Cardiac muscle cell (in vitro differentiated cells and primary cell): ENCODE measurements at regions not wholly inside any gene's neighbourhood (a gene's known extent, or its start where the extent isn't known, plus 50 kb on each side); places are given as distances from the start of the nearest gene placed in this dataset.

Experiments used
- DNase-seq, 2 donors: peaks; one replicate each; pipeline versions ENCODE4 v3.0.0 to v3.0.0-alpha.2; 2010 to 2017; ENCODE audit warnings: low read depth in 1 of 2, low spot score in 1 of 2
- H3K27ac ChIP-seq: fragments of 200-600 bp; sonication (generic); 2 replicates; pipeline ENCODE4 v1.5.1; 2016
- H3K27me3 ChIP-seq: fragments of 200-600 bp; sonication (generic); 2 replicates; pipeline ENCODE4 v1.6.0; 2016; ENCODE audit warnings: control low read depth
- H3K36me3 ChIP-seq: fragments of 200-600 bp; sonication (generic); 2 replicates; pipeline ENCODE4 v1.5.1; 2016; ENCODE audit warnings: control low read depth
- H3K4me1 ChIP-seq: fragments of 200-600 bp; sonication (generic); 2 replicates; pipeline ENCODE4 v1.8.1; 2017; ENCODE audit warnings: low read depth, mild to moderate bottlenecking, mixed run types
- H3K4me3 ChIP-seq: fragments of 200-600 bp; sonication (generic); 2 replicates; pipeline ENCODE4 v1.5.1; 2016; ENCODE audit warnings: mild to moderate bottlenecking
- H3K9me3 ChIP-seq: fragments of 200-600 bp; sonication (generic); 2 replicates; pipeline ENCODE4 v1.5.1; 2017; ENCODE audit warnings: low read depth, mild to moderate bottlenecking, control low read depth
- TF ChIP-seq, protein P1 (sequence below): IDR thresholded peaks from 2 replicates; pipeline ENCODE4 v1.5.1; 2012; ENCODE audit warnings: low read depth, mild to moderate bottlenecking, low read length

DNA sequence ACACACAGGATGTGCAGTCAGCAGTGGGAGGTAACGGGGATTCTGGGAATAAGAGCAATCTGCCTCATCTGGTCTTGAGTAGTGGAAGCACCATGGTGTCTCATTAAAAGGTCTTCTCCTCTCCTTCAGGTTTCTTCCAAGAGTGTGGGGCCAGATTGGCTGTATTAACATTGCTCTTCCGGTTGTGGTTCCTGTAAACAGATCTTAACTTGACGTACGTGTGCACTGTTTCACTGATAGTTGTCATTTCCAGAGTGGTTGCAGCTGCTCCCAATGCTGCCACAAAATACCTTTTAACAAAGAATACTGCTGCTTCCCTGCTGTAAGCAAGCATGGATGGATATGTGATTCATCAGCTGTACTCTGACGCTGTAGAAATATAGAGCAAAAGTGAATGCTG lies 1443.4 kb upstream of the TENM3 start:
- DNase-seq, result peak in 1 of 2 donors; percentile 43

DNA sequence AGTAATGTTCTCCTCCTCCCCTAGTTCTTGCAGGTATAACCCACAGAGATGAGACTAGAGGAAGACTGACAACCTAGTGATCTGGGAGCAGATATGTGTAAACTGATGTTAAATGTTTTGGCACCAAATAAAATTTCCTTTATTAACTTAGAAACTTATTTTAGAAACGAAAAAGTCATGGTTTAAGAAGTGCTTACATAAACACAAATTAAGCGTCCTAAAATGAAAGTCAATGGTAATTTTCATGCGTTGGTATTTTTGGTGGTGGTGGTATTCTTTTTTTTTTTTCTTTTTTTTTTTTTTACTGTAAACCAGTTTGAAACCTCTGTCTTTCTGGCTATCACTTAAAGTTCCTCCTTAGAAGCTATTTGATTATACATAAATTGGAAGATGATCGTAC lies 1438.1 kb upstream of the TENM3 start:
- Histone ChIP-seq H3K4me1 (no peaks in the 10 kb centered on the region), H3K27ac (no peak overlapping the region), H3K9me3 (no peaks in the 10 kb centered on the region), H3K36me3 (no peaks in the 10 kb centered on the region), H3K4me3 (no peak overlapping the region), H3K27me3 (no peaks in the 10 kb centered on the region)
- no peak for DNase-seq
- TF ChIP-seq, protein P1, sequence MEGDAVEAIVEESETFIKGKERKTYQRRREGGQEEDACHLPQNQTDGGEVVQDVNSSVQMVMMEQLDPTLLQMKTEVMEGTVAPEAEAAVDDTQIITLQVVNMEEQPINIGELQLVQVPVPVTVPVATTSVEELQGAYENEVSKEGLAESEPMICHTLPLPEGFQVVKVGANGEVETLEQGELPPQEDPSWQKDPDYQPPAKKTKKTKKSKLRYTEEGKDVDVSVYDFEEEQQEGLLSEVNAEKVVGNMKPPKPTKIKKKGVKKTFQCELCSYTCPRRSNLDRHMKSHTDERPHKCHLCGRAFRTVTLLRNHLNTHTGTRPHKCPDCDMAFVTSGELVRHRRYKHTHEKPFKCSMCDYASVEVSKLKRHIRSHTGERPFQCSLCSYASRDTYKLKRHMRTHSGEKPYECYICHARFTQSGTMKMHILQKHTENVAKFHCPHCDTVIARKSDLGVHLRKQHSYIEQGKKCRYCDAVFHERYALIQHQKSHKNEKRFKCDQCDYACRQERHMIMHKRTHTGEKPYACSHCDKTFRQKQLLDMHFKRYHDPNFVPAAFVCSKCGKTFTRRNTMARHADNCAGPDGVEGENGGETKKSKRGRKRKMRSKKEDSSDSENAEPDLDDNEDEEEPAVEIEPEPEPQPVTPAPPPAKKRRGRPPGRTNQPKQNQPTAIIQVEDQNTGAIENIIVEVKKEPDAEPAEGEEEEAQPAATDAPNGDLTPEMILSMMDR, result no peak

More for the DNA sequence above, 1443.4 kb upstream of the TENM3 start:
- TF ChIP-seq, protein P1, result no peak
- H3K9me3 ChIP-seq, result no peaks in the 10 kb centered on the region
- H3K27ac ChIP-seq, result no peak overlapping the region
- H3K4me1 ChIP-seq, result no peaks in the 10 kb centered on the region
- H3K27me3 ChIP-seq, result no peaks in the 10 kb centered on the region
- H3K4me3 ChIP-seq, result no peak overlapping the region
- H3K36me3 ChIP-seq, result no peaks in the 10 kb centered on the region

DNA sequence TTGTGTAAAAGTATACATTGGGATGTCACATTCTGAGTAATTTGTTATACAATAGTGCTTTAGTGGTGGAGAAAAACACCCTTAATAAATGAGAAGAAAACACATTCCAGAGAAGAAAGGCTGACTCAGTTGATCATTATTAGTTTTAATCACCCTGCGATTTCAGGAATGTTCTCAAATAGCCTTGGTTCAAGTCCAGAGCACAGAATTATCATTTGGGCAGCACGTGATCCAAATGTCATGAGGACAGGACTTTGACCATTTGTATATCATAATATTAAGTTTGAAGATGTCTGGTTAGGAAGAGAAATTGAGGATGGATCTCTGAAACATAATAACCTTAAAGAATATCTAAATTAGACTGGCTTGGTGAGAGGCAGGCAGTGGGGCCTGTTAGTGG lies 1434.3 kb upstream of the TENM3 start:
- H3K27me3 ChIP-seq, result no peaks in the 10 kb centered on the region
- H3K4me3 ChIP-seq, result no peak overlapping the region
- H3K4me1 ChIP-seq, result peaks cover 3% of the 10 kb centered on the region
- no peak overlapping the region for H3K27ac ChIP-seq
- DNase-seq, result peak in 1 of 2 donors; percentile 18
- TF ChIP-seq, protein P1, result no peak
- H3K9me3 ChIP-seq, result no peaks in the 10 kb centered on the region
- H3K36me3 ChIP-seq, result no peaks in the 10 kb centered on the region

DNA sequence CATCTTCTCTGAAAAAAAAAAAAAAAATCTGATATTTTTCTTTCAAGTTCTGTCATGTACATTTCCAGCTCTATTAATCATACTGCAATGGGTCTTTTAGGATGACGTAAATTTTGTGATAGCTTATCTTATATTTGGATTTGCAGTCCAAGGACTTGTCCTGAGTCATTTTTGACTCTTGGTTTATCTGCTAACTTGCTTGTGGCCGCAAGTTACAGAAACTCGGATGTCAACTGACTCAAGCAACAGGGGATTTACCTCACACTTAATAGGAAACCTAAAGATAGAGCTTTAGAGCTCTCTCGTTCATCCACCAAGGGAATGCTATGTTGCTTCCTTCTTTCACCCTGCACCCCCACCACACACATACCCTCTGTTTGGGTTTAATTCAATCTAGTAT lies 1433.8 kb upstream of the TENM3 start:
- no peaks in the 10 kb centered on the region for H3K36me3 ChIP-seq
- H3K27ac ChIP-seq, result no peak overlapping the region
- no peaks in the 10 kb centered on the region for H3K27me3 ChIP-seq
- peak in 1 of 2 donors; percentile 61 for DNase-seq
- H3K4me1 ChIP-seq, result peaks cover 3% of the 10 kb centered on the region
- H3K9me3 ChIP-seq, result no peaks in the 10 kb centered on the region
- TF ChIP-seq, protein P1, result no peak
- no peak overlapping the region for H3K4me3 ChIP-seq

DNA sequence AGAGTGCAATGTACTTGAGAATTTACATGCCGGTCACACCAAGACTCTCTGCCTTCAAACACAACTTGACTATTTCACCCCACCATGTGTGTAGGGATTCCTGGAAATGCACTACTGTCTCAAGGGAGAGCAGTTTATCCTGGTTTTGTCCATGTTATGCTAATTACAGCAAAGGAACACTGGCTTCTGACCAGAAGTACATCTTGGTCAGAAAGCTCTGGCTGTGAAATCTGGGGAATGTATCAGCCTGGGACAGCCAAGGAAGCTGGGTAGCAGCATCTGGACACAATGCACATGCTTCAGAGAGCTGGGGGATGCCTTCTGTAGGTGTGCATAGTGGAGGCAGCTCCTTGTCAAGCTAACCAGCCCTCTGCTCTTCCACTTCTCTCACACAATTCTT lies 1432.6 kb upstream of the TENM3 start:
- TF ChIP-seq, protein P1, result no peak
- H3K4me1 ChIP-seq, result peaks cover 3% of the 10 kb centered on the region
- H3K36me3 ChIP-seq, result no peaks in the 10 kb centered on the region
- H3K27me3 ChIP-seq, result no peaks in the 10 kb centered on the region
- no peak overlapping the region for H3K27ac ChIP-seq
- H3K4me3 ChIP-seq, result no peak overlapping the region
- peak in 1 of 2 donors; percentile 69 for DNase-seq
- no peaks in the 10 kb centered on the region for H3K9me3 ChIP-seq

DNA sequence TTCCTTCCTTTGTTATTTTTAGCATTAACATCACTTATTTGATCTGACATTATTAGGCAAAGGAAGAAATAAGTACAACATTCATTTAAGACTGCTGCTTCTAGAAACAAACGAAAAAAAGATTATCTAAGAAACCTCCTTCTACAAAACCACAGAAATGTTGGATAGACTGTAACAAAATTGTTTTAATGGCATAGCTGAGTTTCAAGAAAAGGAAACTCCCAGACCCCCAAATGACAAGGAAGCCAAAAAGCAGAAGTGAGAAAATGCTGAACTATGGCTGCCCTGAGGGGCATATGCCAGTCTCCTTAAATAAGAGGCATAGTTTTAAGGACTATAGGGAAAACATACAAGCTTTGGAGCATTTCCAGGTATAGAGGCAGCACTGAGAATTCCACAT lies 1431.6 kb upstream of the TENM3 start:
- Histone ChIP-seq H3K4me1 (peaks cover 3% of the 10 kb centered on the region), H3K4me3 (no peak overlapping the region), H3K36me3 (no peaks in the 10 kb centered on the region), H3K27ac (no peak overlapping the region), H3K27me3 (no peaks in the 10 kb centered on the region), H3K9me3 (no peaks in the 10 kb centered on the region)
- DNase-seq, result peak in 1 of 2 donors; percentile 20
- TF ChIP-seq, protein P1, result no peak
